NB4 (cell line): ENCODE measurements at regions not wholly inside any gene's neighbourhood (a gene's known extent, or its start where the extent isn't known, plus 50 kb on each side); places are given as distances from the start of the nearest gene placed in this dataset.

Source experiments
- DNase-seq: peaks from one replicate; pipeline ENCODE4 v3.0.0; 2010; ENCODE audit warnings: low read depth
- H3K4me3 ChIP-seq: one replicate; pipeline ENCODE4 v1.5.1; 2011; ENCODE audit warnings: mild to moderate bottlenecking, low read depth, low read length, moderate library complexity
- MAX ChIP-seq: IDR thresholded peaks from 2 replicates; pipeline ENCODE4 v1.6.1; 2011; ENCODE audit warnings: low read depth, low read length
- MYC ChIP-seq: IDR thresholded peaks from 2 replicates; pipeline ENCODE4 v1.6.1; 2011; ENCODE audit warnings: low read depth, low read length
- POLR2A ChIP-seq: IDR thresholded peaks from 2 replicates; pipeline ENCODE4 v1.6.1; 2011; ENCODE audit warnings: mild to moderate bottlenecking; ENCODE audit not compliant: insufficient read length; ENCODE audit errors: extremely low read depth
- TF ChIP-seq, protein P1 (sequence below): IDR thresholded peaks from one replicate; pipeline ENCODE4 v1.5.1; 2012; ENCODE audit warnings: low read depth, low read length

DNA sequence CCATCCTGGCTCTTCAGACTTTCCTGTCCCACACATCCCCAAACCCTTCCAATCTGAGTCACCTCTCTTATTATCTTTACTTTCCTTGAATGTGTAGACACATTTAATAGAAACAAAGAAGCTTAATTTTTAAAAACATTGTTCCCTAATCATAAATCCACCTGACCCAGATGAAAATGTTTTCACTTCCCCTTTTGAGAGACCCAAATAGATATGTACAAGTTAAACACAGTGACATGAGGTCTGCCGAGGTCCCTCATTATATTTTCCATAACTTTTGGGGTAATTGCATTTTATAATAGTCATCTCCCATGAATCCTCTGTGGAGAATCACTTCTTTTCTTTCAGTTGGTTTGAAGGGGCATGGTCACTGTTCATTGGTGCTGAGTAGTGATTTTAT lies 191.1 kb downstream of the GRIN2B start:
- DNase-seq, result no peak
- TF ChIP-seq MYC, result no peak
- TF ChIP-seq MAX, result no peak
- H3K4me3 ChIP-seq, result no peak overlapping the region

DNA sequence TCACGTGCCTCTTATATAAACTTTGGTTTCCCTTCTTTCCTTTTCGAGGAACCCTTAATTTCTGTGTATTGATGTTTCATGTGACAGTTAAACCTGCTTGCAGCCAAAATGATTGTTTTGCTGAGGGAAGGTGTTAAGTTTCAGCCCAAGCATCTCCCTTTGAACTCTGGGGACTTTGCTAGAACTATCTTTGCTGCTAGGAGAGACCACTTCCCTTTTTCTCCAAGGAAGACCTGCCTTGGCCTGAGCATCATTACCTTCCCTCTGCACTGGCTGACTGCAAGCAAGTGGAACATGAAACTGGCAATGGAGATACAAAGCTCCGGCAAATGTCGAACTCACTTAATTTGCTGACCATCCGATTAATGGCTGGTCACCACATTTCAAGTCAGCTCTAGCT lies 192.8 kb downstream of the GRIN2B start:
- no peak for DNase-seq
- TF ChIP-seq, protein P1, sequence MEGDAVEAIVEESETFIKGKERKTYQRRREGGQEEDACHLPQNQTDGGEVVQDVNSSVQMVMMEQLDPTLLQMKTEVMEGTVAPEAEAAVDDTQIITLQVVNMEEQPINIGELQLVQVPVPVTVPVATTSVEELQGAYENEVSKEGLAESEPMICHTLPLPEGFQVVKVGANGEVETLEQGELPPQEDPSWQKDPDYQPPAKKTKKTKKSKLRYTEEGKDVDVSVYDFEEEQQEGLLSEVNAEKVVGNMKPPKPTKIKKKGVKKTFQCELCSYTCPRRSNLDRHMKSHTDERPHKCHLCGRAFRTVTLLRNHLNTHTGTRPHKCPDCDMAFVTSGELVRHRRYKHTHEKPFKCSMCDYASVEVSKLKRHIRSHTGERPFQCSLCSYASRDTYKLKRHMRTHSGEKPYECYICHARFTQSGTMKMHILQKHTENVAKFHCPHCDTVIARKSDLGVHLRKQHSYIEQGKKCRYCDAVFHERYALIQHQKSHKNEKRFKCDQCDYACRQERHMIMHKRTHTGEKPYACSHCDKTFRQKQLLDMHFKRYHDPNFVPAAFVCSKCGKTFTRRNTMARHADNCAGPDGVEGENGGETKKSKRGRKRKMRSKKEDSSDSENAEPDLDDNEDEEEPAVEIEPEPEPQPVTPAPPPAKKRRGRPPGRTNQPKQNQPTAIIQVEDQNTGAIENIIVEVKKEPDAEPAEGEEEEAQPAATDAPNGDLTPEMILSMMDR, result no peak
- TF ChIP-seq POLR2A (no peak), MYC (no peak), MAX (no peak)
- H3K4me3 ChIP-seq, result no peak overlapping the region

- H3K4me3 ChIP-seq, result no peak overlapping the region
- TF ChIP-seq MAX (no peak), MYC (no peak), POLR2A (no peak)
- TF ChIP-seq, protein P1, result no peak
- DNase-seq, result no peak
Observed at GRCh38 chr12:13786646-13787045, 194.8 kb downstream of the GRIN2B start.

GRCh38 chr12:13784504-13784903 lies 196.9 kb downstream of the GRIN2B start:
- H3K4me3 ChIP-seq, result no peak overlapping the region
- peak; percentile 3 for DNase-seq
- TF ChIP-seq MYC, result no peak
- TF ChIP-seq MAX, result no peak
- TF ChIP-seq, protein P1, result no peak
- no peak for TF ChIP-seq POLR2A

- no peak for TF ChIP-seq MYC
- no peak for TF ChIP-seq MAX
- TF ChIP-seq, protein P1, result no peak
- no peak for TF ChIP-seq POLR2A
- H3K4me3 ChIP-seq, result no peak overlapping the region
Observed at GRCh38 chr12:13780453-13780852, 200.9 kb downstream of the GRIN2B start.

DNA sequence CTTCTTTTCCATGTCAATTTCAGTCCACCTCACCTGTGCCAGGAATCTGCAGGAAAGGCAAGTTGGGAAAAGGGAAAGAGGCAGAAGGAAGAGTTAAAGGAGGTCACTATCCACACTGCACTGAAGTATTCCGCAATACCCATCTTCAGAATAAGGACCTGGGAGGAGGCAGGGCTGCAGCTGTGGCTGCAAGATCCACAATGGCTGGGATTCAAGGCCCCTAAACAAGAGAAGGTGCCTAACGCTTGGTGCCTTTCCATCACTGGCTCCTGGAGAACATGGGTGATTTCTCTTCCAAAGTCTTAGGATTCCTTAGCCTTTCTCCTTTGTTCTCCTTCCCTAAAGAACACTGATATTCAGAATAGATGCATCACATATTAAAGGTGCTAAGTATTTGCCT lies 204.0 kb downstream of the GRIN2B start:
- no peak for DNase-seq
- H3K4me3 ChIP-seq, result no peak overlapping the region
- TF ChIP-seq MYC (no peak), POLR2A (no peak), MAX (no peak)
- TF ChIP-seq, protein P1, result no peak

More at GRCh38 chr12:13780453-13780852, 200.9 kb downstream of the GRIN2B start:
- DNase-seq, result no peak
